NCI-H446 treated with DMSO at 0.1 percent for 48 hours (cell line): ENCODE measurements at regions not wholly inside any gene's neighbourhood (a gene's known extent, or its start where the extent isn't known, plus 50 kb on each side); places are given as distances from the start of the nearest gene placed in this dataset.
"Not testable (repeated sequence)": the region's sequence is repeated elsewhere in the genome, so short reads cannot be mapped to it uniquely, and the experiment has no call there.

Source experiments
- DNase-seq: peaks from one replicate; lab custom pipeline; 2025; lab: John Stamatoyannopoulos, UW

DNA sequence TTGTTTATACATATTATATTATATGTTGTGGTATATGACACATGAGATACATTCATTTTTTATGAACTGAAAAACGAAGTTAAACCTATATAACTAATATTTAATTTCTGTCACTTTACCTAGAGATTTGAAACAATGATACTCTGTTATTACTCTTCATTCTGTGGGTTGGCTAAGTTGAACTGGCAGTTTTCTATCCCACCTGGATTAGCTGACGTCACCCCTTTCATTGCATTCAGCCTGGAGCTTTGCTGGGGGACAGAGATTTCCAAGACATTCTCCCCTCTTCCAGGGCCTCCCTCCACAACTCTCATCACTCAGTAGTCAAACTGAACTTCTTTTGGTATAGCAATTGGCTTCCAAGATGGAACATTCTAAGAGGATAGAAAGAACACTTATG lies 309.2 kb upstream of the SATB1 start:
- DNase-seq, result no peak

DNA sequence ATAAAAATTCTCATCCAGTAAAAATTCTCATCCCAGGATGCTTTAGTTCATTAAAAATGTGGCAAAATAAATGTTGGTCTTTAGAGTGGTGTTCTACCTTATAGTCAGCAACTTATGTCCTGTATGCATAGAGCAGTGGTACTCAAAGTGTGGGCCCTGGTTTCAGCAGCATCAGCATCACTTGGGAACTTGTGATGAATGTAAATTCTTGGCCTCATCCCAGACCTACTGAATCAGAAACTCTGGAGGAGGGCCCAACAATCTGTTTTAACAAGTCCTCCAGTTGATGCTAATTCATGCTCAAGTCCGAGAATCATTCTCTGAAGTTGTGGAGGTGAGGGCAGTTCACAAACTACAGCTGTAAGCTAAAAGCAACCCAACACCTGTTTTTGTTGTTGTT lies 307.3 kb upstream of the SATB1 start:
- no peak for DNase-seq

DNA sequence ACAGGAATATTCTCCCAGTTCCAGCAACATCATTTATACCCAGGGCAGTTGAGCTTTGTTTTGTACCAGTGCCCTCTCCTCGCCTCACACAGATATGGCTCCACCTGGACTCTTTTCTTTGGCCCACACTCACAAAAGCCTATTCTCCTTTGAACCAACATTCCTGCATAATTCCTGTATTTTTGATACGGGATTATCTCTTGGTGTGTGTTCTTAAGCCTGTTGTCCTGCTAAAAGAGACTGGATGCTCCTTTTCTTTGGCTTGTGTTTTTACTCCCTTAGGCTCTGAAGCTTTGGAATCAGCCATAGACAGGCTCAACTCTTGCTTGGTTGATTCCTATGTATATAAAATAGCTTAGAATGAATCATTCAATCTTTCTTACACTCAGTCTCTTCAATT lies 305.4 kb upstream of the SATB1 start:
- DNase-seq, result no peak

DNA sequence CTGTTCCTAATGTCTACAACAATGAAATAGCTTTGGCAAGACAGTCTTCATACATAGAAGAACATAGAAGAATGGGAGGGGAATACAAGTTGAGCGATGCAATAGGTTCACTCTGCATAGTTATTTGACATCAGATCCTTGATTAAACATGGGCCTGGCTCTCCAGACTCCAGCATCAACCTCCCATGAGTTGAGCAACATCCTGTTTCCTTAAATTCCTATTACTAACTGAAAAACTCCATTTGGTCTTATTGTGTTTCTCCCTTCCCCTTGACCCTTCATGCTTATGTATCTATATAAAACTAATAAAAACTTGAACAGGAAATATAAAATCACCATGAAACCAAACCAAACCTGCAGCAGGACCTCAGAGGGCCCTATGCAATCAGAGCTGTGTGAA lies 304.5 kb upstream of the SATB1 start:
- no peak for DNase-seq

DNA sequence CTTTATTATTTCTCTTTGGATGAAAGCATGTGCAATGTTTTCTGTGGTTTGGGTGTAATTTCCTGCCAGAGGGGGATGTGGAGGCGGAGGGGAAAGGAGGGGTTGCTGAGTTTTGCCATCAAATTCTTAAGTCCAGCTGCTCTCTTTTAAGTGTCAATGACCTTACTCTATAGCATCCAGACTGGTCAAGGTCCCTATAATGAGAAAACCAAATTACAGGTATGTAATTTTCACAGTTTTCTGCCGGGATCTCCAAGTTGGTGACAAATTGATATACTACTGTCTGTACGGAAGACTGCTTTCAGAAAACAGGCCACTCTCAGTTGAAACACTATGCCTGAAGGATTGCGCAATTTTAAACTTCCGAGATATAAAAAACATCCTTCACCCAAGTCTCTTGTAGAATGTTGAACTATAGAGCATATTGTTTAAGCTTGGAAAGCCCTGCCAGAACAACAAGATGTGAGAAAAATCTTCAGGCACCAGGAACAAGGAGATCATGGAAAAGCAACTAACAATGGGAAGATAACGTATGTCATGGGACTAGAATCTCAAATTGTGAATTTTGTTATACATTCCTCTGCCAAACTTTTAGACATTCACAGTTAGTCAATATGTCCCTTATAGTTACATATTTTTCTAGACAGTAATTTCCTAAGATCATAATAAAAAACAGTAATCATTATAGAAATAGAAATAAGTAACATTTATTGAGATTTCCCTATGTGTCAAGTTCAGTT lies 300.7 kb upstream of the SATB1 start:
- DNase-seq, result no peak

DNA sequence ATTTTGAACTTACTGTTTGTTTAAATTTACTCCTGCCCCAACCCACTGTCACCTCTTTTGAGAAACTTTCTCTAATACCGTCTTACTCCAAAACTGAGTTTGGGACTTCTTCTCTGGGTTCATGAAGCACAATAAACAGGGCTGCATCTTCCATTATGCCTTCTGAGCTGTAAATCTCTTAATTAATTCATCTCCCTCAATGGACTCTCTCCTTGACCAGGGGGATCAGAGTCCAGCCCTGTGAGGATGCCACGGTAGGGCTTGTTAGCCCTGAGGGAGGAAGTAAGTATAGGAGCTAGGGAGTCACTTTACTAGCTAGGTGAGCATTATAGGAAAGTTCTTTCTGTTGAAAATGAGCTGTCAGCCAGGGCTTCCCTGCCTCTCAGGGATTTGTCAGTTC lies 299.3 kb upstream of the SATB1 start:
- no peak for DNase-seq

DNA sequence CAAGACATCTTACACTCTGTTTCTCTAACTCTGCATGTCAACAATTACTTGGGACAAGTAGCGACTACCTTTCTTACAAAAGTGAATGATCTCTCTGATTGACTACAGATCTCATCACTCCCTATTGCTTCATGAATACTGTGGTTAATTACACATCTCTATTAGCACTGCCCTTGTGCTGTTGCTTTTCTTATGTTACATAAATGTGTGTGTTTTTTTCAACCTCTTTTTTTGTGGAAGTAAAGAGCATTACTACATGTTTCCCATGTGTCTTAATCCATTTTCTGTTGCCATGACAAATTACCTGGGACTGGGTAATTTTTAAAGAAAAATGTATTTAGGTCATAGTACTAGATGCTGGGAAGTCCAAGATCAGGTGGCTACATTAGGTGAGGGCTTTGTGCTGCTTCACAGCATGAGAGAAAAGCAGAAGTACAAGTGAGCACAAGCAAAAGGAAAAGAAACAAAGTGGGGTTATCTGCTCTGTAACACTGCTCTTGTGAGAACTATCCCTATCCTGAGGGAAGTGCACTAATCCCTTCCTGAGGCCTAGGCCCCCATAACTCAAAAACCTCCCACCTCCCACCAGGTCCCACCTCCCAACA lies 298.2 kb upstream of the SATB1 start:
- no peak for DNase-seq

DNA sequence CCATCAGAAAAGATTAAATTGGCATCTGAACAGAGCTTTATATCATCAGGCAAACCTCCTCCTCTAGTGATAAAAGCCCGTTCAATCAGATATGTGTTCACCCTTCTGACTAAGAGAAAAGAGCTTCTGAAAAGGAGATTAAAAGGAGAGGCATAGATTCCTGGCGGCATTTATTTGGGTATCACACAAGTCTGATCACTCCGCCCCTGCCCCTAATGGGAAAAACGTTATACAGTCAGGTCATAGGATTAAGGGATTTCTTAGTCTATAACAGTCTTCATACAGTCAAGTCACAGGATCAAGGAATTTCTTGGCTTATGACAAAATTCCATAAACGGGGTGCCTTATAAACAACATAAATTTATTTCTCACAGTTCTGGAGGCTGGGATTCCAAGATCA lies 295.4 kb upstream of the SATB1 start:
- DNase-seq, result no peak

DNA sequence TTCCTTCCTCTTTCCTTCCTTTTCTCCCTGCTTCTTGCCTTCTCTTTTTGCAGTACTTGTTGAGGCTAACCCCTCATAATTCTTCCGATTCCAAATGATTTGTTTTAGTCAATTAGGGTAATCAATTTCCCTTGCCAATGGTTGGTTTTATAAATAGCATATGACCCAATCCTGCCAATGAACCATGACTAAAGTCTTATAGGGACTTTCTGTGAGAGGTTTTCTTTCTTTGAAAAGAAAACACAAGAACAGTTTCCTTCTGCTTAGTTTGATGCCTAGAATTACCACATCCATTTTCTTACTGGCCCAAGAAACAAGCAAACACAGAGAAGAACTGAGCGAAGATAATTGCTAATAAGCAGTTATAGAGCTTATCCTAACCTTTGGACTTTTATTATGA lies 292.5 kb upstream of the SATB1 start:
- DNase-seq, result no peak

DNA sequence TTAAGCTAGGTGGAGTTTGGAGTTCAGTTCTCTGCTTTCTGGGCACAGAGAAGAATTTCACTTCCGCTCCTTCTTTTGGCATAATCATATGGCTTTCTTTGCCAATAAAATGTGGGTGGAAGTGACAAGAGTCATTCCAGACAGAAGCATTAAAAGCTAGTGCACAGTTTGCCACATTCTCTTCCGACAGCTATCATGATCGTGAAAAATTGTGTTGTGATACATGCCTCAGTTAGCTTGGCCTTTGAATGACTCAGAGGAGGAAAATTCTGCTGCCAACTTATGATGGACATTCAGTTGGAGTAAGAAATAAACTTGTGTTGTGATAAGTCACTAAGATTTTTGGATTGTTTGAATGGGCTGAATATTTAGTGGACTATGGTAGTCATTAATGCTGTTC lies 291.7 kb upstream of the SATB1 start:
- no peak for DNase-seq

DNA sequence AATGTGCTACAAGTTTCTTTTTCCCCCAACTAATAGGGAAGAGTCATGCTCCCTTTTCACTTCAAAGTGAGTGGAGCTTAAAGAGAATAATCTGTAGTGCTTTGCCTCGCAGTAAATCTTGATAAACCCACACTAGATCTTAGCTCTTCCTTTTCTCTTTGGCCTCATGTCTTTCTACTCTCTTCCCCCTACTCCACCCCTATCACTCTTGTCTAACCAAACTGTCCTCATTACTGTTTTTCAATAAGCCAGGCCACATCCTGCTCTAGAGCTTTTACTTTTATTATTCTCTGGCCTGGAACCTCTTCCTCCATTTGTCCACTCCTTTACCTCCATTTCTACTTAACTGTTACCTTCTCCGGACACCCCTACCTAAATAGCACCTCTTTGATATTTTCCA lies 291.0 kb upstream of the SATB1 start:
- DNase-seq, result no peak

DNA sequence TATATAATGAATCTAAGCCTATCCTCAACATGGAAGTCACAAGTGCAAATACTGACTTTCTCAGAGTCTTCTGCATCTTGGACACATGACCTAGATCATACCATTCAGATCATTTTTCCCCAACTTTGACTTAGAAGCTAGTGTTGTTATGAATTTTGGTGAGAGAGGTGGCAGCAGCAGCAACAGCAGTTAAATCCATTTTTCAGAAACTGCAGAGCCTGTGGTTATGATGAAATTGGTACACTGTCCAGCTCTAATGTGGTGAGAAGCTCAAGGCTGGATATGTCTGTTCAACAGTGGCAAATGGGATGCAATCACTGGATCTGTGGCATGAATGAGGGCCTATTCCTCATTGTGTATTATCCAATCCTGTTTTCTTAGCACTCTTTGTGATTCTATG lies 290.1 kb upstream of the SATB1 start:
- no peak for DNase-seq

DNA sequence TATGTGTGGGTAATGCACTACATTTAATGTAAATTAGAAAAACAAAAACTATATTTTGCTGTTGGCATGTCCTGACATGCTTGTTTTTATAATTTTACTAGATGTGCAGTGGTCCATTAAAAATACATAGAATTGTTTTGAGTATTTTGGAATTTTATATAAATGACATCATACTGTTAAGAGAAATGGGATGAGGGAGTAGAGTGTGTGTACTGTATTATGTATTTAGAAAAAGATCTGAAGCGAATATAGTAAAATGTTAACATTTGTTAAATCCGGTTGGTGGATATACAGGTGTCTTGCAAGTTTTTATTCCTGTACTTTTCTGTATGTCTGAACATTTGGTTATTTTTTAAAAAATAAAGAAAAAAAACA lies 288.4 kb upstream of the SATB1 start:
- DNase-seq, result no peak

DNA sequence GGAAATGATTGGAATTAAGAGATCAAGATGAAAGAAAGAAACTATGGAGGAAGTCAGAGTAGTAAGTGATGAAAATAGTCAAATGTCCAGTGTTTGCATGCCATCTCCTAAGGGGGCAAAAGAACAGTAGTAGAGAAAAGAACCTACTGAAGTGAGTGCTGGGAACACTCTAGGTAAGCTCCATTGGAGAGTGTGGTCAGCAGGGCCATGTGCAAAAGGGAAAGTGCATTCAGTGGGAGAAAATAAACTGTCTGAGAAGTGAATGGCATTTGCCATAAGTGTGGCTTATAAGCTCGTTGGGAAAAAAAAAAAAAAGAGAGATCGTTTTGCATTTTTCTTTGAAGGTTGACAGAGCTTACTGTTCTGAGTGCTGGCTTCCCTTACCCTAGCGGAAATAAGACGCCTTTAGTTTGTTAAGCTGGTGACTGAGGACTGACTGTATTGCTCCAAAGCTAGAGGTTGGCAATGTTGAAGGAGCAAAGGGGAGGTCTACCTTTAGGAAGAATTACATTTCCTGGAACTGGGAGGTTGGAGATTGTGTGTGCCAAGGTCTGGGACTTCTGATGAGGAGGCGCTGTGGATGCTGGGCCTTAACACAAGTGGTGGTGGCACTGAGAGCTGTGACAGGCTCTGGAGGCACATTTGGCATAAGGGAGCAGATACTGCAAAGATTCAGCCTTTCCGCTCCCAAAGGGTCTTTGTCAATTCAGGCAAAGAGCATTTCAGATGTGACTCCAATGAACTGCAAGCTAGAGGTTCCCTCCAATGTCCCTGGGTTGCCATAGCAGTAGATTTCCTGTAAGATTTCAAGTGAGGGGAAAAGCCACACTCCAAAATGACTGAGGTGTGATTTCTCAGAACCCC lies 287.8 kb upstream of the SATB1 start:
- no peak for DNase-seq

DNA sequence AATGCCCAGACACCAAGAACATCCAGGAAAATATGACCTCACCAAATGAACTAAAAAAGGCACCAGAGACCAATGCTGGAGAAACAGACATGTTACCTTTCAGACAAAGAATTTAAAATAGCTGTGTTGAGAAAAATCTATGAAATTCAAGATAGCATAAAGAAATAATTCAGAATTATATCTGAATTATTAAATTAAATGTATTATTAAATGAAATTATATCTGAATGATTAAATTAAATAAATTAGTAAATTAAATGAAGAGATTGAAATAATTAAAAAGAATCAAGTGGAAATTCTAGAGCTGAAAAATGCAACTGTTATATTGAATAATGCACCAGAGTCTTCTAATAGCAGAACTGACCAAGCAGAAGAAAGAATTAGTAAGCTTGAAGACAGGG lies 279.2 kb upstream of the SATB1 start:
- no peak for DNase-seq

DNA sequence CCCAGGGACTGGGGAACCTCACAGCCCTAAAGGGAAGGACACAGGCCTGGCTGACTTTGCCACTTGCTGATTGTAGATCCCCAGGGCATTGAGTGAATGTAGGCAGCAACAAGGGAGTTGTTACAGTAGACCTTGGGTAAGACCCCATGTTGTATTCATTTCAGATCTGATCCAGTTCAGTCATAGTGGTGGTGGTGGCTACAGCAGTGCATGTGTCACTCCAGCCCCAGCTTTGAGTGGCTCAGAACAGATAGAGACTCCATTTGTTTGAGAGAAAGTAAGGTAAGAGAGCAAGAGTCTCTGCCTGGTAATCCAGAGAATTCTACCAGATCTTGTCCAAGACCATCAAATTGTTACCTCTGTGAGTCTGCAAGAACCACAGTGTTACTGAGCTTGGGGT lies 278.7 kb upstream of the SATB1 start:
- DNase-seq, result no peak

DNA sequence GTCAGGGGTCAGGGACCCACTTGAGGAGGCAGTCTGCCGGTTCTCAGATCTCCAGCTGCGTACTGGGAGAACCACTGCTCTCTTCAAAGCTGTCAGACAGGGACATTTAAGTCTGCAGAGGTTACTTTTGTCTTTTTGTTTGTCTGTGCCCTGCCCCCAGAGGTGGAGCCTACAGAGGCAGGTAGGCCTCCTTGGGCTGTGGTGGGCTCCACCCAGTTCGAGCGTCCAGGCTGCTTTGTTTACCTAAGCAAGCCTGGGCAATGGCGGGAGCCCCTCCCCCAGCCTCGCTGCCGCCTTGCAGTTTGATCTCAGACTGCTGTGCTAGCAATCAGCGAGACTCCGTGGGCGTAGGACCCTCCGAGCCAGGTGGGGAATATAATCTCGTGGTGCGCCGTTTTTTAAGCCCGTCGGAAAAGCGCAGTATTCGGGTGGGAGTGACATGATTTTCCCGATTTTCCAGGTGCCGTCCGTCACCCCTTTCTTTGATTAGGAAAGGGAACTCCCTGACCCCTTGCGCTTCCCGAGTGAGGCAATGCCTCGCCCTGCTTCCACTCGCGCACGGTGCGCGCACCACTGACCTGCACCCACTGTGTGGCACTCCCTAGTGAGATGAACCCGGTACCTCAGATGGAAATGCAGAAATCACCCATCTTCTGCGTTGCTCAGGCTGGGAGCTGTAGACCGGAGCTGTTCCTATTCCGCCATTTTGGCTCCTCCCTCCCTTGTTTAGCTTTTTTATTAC lies 268.6 kb upstream of the SATB1 start:
- not testable (repeated sequence) for DNase-seq

DNA sequence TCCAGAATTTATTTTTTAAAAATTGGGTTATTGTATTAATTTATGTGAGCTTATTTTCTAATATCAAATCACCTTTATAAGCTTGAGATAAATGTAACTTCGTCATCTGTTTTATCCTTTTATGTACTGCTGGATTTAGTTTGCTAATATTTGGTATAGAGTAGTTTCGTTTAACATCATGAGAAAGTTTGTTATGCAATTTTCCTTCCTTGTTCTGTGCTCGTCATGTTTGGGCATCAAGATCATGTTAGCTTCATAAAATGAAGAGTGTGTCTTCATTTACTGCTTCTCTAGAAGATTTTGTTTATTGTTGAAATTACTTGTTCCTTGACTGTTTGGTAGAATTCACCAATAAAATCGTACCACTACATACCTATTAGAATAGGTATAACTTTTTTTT lies 262.1 kb upstream of the SATB1 start:
- DNase-seq, result no peak

DNA sequence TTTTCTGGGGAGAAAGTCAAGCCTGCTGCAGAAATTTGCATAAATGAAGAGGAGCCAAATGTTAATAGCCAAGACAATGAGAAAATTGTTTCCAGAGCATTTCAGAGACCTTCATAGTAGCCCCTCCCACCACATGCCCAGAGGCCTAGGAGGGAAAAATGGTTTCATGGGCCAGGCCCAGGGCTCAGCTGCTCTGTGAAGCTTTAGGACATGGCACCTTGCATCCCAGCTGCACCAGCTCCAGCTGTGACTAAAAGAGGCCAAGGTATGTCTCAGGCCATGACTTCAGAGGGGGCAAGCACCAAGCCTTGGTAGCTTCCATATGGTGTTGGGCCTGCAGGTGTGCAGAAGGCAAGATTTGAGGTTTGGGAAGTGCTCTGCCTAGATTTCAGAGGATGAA lies 258.8 kb upstream of the SATB1 start:
- DNase-seq, result no peak

DNA sequence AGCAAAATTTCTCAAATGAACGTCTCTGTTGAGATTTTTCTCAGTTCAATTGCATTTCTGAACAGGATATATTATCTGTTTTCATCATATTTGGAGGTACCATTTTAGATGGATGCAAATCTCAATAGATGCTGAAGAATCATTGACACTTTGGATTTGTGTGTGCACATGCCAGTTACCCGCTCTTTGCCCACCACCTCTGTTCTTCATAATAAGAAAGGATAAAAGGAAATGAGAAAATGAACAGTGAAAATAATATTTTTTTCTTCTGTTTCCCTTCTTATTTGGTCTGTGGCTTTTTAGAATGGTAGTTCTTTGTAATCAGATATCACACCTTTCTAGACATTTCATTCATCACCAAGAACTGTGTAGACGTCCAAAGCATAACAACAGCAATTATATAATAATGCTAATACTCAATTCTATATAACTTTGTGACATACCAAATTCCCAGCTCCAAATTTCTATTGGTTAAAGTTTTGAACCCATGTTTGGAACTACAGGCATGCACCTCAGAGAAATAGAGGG lies 256.7 kb upstream of the SATB1 start:
- DNase-seq, result no peak

DNA sequence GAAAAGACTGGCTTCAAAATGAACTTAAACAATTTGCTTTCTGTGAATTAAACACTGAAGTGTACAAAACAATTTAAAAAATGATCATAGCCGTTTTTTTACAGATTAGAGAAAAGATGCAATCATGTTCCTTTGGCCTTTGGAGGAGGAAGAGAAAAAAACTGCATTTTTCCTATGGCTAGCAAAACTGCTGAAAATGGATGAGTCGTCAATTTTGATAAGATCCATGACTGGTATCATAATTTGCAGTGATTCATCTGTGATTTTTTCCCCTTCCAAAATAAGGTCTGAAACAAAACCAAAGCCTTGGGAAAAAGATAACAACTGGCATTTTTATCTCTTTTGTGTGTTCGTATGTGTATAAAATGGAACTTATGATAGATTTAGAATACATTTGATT lies 255.6 kb upstream of the SATB1 start:
- DNase-seq, result no peak

DNA sequence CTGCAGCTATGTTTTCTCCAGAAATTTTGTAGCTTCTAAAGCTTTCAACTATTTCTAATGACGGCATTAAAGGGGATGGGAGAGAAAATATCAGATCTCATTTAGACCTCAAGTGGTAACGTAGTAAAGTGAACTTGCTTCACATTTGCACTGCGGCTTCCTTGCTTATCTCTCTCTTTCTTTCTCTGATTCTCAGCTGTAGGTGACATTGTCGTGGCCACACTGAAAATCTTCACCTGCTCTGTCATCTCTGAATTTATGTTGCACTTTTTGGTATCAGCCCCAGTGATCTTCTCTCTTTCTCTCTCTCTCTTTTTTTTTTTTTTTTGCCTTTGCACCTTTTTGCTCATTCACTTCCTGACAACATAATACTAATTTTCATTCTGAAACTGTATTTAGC lies 254.1 kb upstream of the SATB1 start:
- DNase-seq, result no peak
